ENCODE measurements at regions not wholly inside any gene's neighbourhood (a gene's known extent, or its start where the extent isn't known, plus 50 kb on each side); places are given as distances from the start of the nearest gene placed in this dataset.

GRCh38 chr14:85947461-85948139, 417.7 kb downstream of the FLRT2 start:
- H3K27ac ChIP-seq (ENCODE audit: low read depth, low read length) = no peak overlapping the region
- H3K4me1 Mint-ChIP-seq = no peaks in the 10 kb centered on the region
- no peak overlapping the region for H3K4me3 ChIP-seq (ENCODE audit: low read length)
- no peaks in the 10 kb centered on the region for H3K9me3 ChIP-seq (ENCODE audit: control insufficient read depth, low read length)
- 60 to 82% methylated on average over 2 to 3 of the region's 4 CpGs for WGBS, 2 experiments (ENCODE audit: insufficient coverage in 1 of 2, insufficient read length in 1 of 2)
- H3K27me3 Mint-ChIP-seq (ENCODE audit: insufficient read depth) = no peaks in the 10 kb centered on the region
- no peak for TF ChIP-seq CTCF (conservative IDR thresholded peaks at IDR 0.05)
- no peaks in the 10 kb centered on the region for H3K36me3 ChIP-seq (ENCODE audit: control insufficient read depth, insufficient read depth, low read length)
- H3K27ac Mint-ChIP-seq = no peak overlapping the region
- no peak overlapping the region for H3K9ac ChIP-seq (ENCODE audit: extremely low read depth, low read length, poor library complexity, severe bottlenecking)
- H3K36me3 Mint-ChIP-seq (ENCODE audit: low read depth) = no peaks in the 10 kb centered on the region
- no peaks in the 10 kb centered on the region for H3K4me1 ChIP-seq (ENCODE audit: control insufficient read depth, insufficient read depth, low read length)
- H3K9me3 Mint-ChIP-seq = no peaks in the 10 kb centered on the region
- no peak for DNase-seq
- no peaks in the 10 kb centered on the region for H3K27me3 ChIP-seq (ENCODE audit: control insufficient read depth, insufficient read depth, low read length, poor library complexity, severe bottlenecking)
- H3K4me3 Mint-ChIP-seq = no peak overlapping the region

- WGBS, 2 experiments (ENCODE audit: insufficient coverage in 1 of 2, insufficient read length in 1 of 2) = 93% methylated on average over 1 of the region's 1 CpG; no CpG with 5 or more reads in 1 of the 2 experiments
- H3K4me1 Mint-ChIP-seq = no peaks in the 10 kb centered on the region
- no peak for DNase-seq
- no peak overlapping the region for H3K4me3 Mint-ChIP-seq
- no peak overlapping the region for H3K27ac Mint-ChIP-seq
- no peaks in the 10 kb centered on the region for H3K4me1 ChIP-seq (ENCODE audit: control insufficient read depth, insufficient read depth, low read length)
- H3K27me3 Mint-ChIP-seq (ENCODE audit: insufficient read depth) = no peaks in the 10 kb centered on the region
- peaks cover 9% of the 10 kb centered on the region for H3K9me3 ChIP-seq (ENCODE audit: control insufficient read depth, low read length)
- no peak overlapping the region for H3K4me3 ChIP-seq (ENCODE audit: low read length)
- H3K36me3 Mint-ChIP-seq (ENCODE audit: low read depth) = no peaks in the 10 kb centered on the region
- no peaks in the 10 kb centered on the region for H3K27me3 ChIP-seq (ENCODE audit: control insufficient read depth, insufficient read depth, low read length, poor library complexity, severe bottlenecking)
- TF ChIP-seq CTCF (conservative IDR thresholded peaks at IDR 0.05) = no peak
- peaks cover 12% of the 10 kb centered on the region for H3K9me3 Mint-ChIP-seq
- no peak overlapping the region for H3K9ac ChIP-seq (ENCODE audit: extremely low read depth, low read length, poor library complexity, severe bottlenecking)
- H3K36me3 ChIP-seq (ENCODE audit: control insufficient read depth, insufficient read depth, low read length) = no peaks in the 10 kb centered on the region
- H3K27ac ChIP-seq (ENCODE audit: low read depth, low read length) = no peak overlapping the region
These were observed 413.2 kb downstream of the FLRT2 start for GRCh38 chr14:85943192-85943591.

- peaks cover 5% of the 10 kb centered on the region for H3K36me3 Mint-ChIP-seq (ENCODE audit: low read depth)
- H3K27me3 ChIP-seq (ENCODE audit: control insufficient read depth, insufficient read depth, low read length, poor library complexity, severe bottlenecking) = no peaks in the 10 kb centered on the region
These were observed 404.9 kb downstream of the FLRT2 start for GRCh38 chr14:85934886-85935254.

More at GRCh38 chr14:85934886-85935254, 404.9 kb downstream of the FLRT2 start:
- Mint-ChIP-seq H3K27me3 (ENCODE audit: insufficient read depth) (no peaks in the 10 kb centered on the region), H3K4me3 (no peak overlapping the region), H3K4me1 (no peaks in the 10 kb centered on the region), H3K9me3 (peaks cover 27% of the 10 kb centered on the region), H3K27ac (no peak overlapping the region)
- WGBS, 2 experiments (ENCODE audit: insufficient coverage in 1 of 2, insufficient read length in 1 of 2) = 81 to 91% methylated on average over 3 of the region's 3 CpGs
- Histone ChIP-seq H3K9me3 (ENCODE audit: control insufficient read depth, low read length) (peaks cover 15% of the 10 kb centered on the region), H3K4me3 (ENCODE audit: low read length) (no peak overlapping the region), H3K36me3 (ENCODE audit: control insufficient read depth, insufficient read depth, low read length) (no peaks in the 10 kb centered on the region), H3K9ac (ENCODE audit: extremely low read depth, low read length, poor library complexity, severe bottlenecking) (no peak overlapping the region), H3K4me1 (ENCODE audit: control insufficient read depth, insufficient read depth, low read length) (no peaks in the 10 kb centered on the region), H3K27ac (ENCODE audit: low read depth, low read length) (no peak overlapping the region)
- DNase-seq = no peak
- no peak for TF ChIP-seq CTCF (conservative IDR thresholded peaks at IDR 0.05)

Measured in endodermal cell (in vitro differentiated cells).